WTC11 (cell line): ENCODE measurements at regions not wholly inside any gene's neighbourhood (a gene's known extent, or its start where the extent isn't known, plus 50 kb on each side); places are given as distances from the start of the nearest gene placed in this dataset.

Experiments
- ATAC-seq: fragments of 200-7000 bp; cut with Tn5 transposase; 2 replicates; pipeline ENCODE4 v1.10.0; 2021; ENCODE audit warnings: mild to moderate bottlenecking, moderate library complexity
- CTCF ChIA-PET: fragments of 300-600 bp; sonication (Branson Sonifier 250); formaldehyde crosslinking; loops from one replicate; lab custom pipeline; 2021; ENCODE audit warnings: antibody characterized with exemption; lab: Charles Lee
- POLR2A ChIA-PET: fragments of 350-600 bp; sonication (Branson Sonifier 250); formaldehyde crosslinking; loops from one replicate; lab custom pipeline; 2021; ENCODE audit warnings: antibody characterized with exemption; lab: Charles Lee
- DNase-seq: peaks from one replicate; pipeline ENCODE4 v3.0.0; 2021; ENCODE audit warnings: low spot score
- H3K27ac Mint-ChIP-seq: 2 replicates; pipeline ENCODE4 v1.8.0; 2021; ENCODE audit warnings: mixed read lengths
- H3K27me3 Mint-ChIP-seq: 2 replicates; pipeline ENCODE4 v1.8.0; 2021; ENCODE audit warnings: low read depth, mild to moderate bottlenecking, moderate library complexity, mixed read lengths
- H3K36me3 Mint-ChIP-seq: 2 replicates; pipeline ENCODE4 v1.8.0; 2021; ENCODE audit warnings: mixed read lengths
- H3K4me1 Mint-ChIP-seq: 2 replicates; pipeline ENCODE4 v1.8.0; 2022; ENCODE audit warnings: mixed read lengths
- H3K4me3 Mint-ChIP-seq: 2 replicates; pipeline ENCODE4 v1.8.0; 2021; ENCODE audit warnings: mild to moderate bottlenecking, moderate library complexity, mixed read lengths
- H3K9me3 Mint-ChIP-seq: 2 replicates; pipeline ENCODE4 v1.8.0; 2021; ENCODE audit warnings: mixed read lengths
- CDX4 ChIP-seq: fragments of 250-450 bp; sonication (Bioruptor Pico); IDR thresholded peaks from 2 replicates; pipeline ENCODE4 v1.9.0; 2021; ENCODE audit warnings: moderate library complexity, mild to moderate bottlenecking, inconsistent platforms, borderline replicate concordance
- FOXJ3 ChIP-seq: sonication (generic); formaldehyde crosslinking; IDR thresholded peaks from 2 replicates; pipeline ENCODE4 v1.9.0; 2021; ENCODE audit warnings: missing genetic modification reagents, mild to moderate bottlenecking, borderline replicate concordance
- FOXK1 ChIP-seq: sonication (generic); formaldehyde crosslinking; IDR thresholded peaks from 2 replicates; pipeline ENCODE4 v1.8.0; 2022; ENCODE audit warnings: mild to moderate bottlenecking, moderate library complexity, missing genetic modification reagents
- GRHL2 ChIP-seq: fragments of 250-450 bp; sonication (Bioruptor Pico); IDR thresholded peaks from 2 replicates; pipeline ENCODE4 v1.8.0; 2022; ENCODE audit warnings: mild to moderate bottlenecking, moderate library complexity; ENCODE audit not compliant: insufficient replicate concordance, severe bottlenecking
- HMGA2 ChIP-seq: fragments of 250-450 bp; sonication (Bioruptor Pico); IDR thresholded peaks from 2 replicates; pipeline ENCODE4 v1.4.0; 2021; ENCODE audit warnings: mild to moderate bottlenecking, moderate library complexity
- IRF2 ChIP-seq: sonication (generic); formaldehyde crosslinking; IDR thresholded peaks from 2 replicates; pipeline ENCODE4 v1.8.0; 2022; ENCODE audit warnings: low read depth, missing genetic modification reagents, borderline replicate concordance
- JUN ChIP-seq: sonication (generic); formaldehyde crosslinking; IDR thresholded peaks from 2 replicates; pipeline ENCODE4 v1.8.0; 2023; ENCODE audit warnings: mild to moderate bottlenecking, missing genetic modification reagents
- MXD4 ChIP-seq: fragments of 250-450 bp; sonication (Bioruptor Pico); IDR thresholded peaks from 2 replicates; pipeline ENCODE4 v1.8.0; 2021; ENCODE audit warnings: mild to moderate bottlenecking, moderate library complexity, borderline replicate concordance
- NR3C1 ChIP-seq: sonication (generic); formaldehyde crosslinking; conservative IDR thresholded peaks from 2 replicates; pipeline ENCODE4 v1.8.1; 2023; ENCODE audit warnings: low read depth, mild to moderate bottlenecking, missing genetic modification reagents
- OVOL2 ChIP-seq: fragments of 250-450 bp; sonication (Bioruptor Pico); IDR thresholded peaks from 2 replicates; pipeline ENCODE4 v1.9.0; 2021; ENCODE audit warnings: mild to moderate bottlenecking, borderline replicate concordance
- ZBTB21 ChIP-seq: sonication (generic); formaldehyde crosslinking; IDR thresholded peaks from 2 replicates; pipeline ENCODE4 v1.8.1; 2023; ENCODE audit warnings: mild to moderate bottlenecking, missing genetic modification reagents, borderline replicate concordance
- ZNF671 ChIP-seq: fragments of 250-450 bp; sonication (Bioruptor Pico); IDR thresholded peaks from 2 replicates; pipeline ENCODE4 v1.8.0; 2021; ENCODE audit warnings: mild to moderate bottlenecking
- TF ChIP-seq, protein P1 (sequence below): fragments of 250-450 bp; sonication (Bioruptor Pico); IDR thresholded peaks from 2 replicates; pipeline ENCODE4 v1.9.0; 2021; ENCODE audit warnings: mild to moderate bottlenecking
- TF ChIP-seq, protein P2 (sequence below): fragments of 200-600 bp; IDR thresholded peaks from 2 replicates; pipeline ENCODE4 v1.8.0; 2022; ENCODE audit warnings: antibody characterized with exemption
- TF ChIP-seq, protein P3 (sequence below): sonication (generic); formaldehyde crosslinking; IDR thresholded peaks from 2 replicates; pipeline ENCODE4 v1.8.1; 2023; ENCODE audit warnings: mild to moderate bottlenecking, missing genetic modification reagents
- TF ChIP-seq, protein P4 (sequence below): fragments of 250-450 bp; sonication (Bioruptor Pico); IDR thresholded peaks from 2 replicates; pipeline ENCODE4 v1.9.0; 2021; ENCODE audit warnings: mild to moderate bottlenecking, borderline replicate concordance
- TF ChIP-seq, protein P5 (sequence below): fragments of 250-450 bp; sonication (Bioruptor Pico); IDR thresholded peaks from 2 replicates; pipeline ENCODE4 v1.9.0; 2021; ENCODE audit warnings: mild to moderate bottlenecking

DNA sequence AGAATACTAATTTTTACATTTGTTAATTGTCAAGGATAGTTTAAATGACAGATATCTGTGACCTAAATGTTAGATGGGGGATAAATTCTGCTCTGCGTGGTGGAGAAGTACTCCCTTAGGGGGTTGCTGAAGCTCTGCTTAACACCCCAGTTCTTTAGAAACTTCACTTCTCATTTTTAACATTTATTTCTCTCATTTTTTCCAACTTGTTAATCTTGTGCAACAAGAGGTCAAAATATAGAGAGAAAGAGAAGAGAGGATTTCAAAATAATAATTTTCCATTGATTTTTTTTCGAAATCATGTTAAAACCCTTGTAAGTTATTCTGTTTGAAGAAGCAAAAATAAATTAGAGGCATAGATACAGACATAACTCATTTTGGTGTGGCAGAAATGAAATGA, 61.3 kb upstream of the SLC8A1 start (continued):
- TF ChIP-seq, protein P1, sequence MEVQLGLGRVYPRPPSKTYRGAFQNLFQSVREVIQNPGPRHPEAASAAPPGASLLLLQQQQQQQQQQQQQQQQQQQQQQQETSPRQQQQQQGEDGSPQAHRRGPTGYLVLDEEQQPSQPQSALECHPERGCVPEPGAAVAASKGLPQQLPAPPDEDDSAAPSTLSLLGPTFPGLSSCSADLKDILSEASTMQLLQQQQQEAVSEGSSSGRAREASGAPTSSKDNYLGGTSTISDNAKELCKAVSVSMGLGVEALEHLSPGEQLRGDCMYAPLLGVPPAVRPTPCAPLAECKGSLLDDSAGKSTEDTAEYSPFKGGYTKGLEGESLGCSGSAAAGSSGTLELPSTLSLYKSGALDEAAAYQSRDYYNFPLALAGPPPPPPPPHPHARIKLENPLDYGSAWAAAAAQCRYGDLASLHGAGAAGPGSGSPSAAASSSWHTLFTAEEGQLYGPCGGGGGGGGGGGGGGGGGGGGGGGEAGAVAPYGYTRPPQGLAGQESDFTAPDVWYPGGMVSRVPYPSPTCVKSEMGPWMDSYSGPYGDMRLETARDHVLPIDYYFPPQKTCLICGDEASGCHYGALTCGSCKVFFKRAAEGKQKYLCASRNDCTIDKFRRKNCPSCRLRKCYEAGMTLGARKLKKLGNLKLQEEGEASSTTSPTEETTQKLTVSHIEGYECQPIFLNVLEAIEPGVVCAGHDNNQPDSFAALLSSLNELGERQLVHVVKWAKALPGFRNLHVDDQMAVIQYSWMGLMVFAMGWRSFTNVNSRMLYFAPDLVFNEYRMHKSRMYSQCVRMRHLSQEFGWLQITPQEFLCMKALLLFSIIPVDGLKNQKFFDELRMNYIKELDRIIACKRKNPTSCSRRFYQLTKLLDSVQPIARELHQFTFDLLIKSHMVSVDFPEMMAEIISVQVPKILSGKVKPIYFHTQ: no peak

GRCh38 chr2:40516604-40517003, 64.7 kb upstream of the SLC8A1 start:
- Mint-ChIP-seq H3K27me3 (no peaks in the 10 kb centered on the region), H3K4me3 (no peak overlapping the region), H3K27ac (no peak overlapping the region), H3K4me1 (peaks cover 8% of the 10 kb centered on the region), H3K9me3 (no peaks in the 10 kb centered on the region)
- DNase-seq (no peak), ATAC-seq (no peak)
- CTCF ChIA-PET: no interaction called here
- TF ChIP-seq ZNF671 (CRISPR knock-in tag) (no peak), ZBTB21 (CRISPR knock-in tag) (no peak), OVOL2 (CRISPR knock-in tag) (no peak), NR3C1 (CRISPR knock-in tag) (no peak), CDX4 (CRISPR knock-in tag) (no peak), JUN (CRISPR knock-in tag) (no peak), FOXJ3 (CRISPR knock-in tag) (no peak), HMGA2 (CRISPR knock-in tag) (no peak), IRF2 (CRISPR knock-in tag) (no peak), FOXK1 (no peak), MXD4 (CRISPR knock-in tag) (no peak), GRHL2 (CRISPR knock-in tag) (no peak)
- TF ChIP-seq, protein P2, sequence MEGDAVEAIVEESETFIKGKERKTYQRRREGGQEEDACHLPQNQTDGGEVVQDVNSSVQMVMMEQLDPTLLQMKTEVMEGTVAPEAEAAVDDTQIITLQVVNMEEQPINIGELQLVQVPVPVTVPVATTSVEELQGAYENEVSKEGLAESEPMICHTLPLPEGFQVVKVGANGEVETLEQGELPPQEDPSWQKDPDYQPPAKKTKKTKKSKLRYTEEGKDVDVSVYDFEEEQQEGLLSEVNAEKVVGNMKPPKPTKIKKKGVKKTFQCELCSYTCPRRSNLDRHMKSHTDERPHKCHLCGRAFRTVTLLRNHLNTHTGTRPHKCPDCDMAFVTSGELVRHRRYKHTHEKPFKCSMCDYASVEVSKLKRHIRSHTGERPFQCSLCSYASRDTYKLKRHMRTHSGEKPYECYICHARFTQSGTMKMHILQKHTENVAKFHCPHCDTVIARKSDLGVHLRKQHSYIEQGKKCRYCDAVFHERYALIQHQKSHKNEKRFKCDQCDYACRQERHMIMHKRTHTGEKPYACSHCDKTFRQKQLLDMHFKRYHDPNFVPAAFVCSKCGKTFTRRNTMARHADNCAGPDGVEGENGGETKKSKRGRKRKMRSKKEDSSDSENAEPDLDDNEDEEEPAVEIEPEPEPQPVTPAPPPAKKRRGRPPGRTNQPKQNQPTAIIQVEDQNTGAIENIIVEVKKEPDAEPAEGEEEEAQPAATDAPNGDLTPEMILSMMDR: no peak
- TF ChIP-seq, protein P3, sequence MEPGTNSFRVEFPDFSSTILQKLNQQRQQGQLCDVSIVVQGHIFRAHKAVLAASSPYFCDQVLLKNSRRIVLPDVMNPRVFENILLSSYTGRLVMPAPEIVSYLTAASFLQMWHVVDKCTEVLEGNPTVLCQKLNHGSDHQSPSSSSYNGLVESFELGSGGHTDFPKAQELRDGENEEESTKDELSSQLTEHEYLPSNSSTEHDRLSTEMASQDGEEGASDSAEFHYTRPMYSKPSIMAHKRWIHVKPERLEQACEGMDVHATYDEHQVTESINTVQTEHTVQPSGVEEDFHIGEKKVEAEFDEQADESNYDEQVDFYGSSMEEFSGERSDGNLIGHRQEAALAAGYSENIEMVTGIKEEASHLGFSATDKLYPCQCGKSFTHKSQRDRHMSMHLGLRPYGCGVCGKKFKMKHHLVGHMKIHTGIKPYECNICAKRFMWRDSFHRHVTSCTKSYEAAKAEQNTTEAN (CRISPR knock-in tag): no peak
- TF ChIP-seq, protein P4, sequence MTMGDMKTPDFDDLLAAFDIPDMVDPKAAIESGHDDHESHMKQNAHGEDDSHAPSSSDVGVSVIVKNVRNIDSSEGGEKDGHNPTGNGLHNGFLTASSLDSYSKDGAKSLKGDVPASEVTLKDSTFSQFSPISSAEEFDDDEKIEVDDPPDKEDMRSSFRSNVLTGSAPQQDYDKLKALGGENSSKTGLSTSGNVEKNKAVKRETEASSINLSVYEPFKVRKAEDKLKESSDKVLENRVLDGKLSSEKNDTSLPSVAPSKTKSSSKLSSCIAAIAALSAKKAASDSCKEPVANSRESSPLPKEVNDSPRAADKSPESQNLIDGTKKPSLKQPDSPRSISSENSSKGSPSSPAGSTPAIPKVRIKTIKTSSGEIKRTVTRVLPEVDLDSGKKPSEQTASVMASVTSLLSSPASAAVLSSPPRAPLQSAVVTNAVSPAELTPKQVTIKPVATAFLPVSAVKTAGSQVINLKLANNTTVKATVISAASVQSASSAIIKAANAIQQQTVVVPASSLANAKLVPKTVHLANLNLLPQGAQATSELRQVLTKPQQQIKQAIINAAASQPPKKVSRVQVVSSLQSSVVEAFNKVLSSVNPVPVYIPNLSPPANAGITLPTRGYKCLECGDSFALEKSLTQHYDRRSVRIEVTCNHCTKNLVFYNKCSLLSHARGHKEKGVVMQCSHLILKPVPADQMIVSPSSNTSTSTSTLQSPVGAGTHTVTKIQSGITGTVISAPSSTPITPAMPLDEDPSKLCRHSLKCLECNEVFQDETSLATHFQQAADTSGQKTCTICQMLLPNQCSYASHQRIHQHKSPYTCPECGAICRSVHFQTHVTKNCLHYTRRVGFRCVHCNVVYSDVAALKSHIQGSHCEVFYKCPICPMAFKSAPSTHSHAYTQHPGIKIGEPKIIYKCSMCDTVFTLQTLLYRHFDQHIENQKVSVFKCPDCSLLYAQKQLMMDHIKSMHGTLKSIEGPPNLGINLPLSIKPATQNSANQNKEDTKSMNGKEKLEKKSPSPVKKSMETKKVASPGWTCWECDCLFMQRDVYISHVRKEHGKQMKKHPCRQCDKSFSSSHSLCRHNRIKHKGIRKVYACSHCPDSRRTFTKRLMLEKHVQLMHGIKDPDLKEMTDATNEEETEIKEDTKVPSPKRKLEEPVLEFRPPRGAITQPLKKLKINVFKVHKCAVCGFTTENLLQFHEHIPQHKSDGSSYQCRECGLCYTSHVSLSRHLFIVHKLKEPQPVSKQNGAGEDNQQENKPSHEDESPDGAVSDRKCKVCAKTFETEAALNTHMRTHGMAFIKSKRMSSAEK (CRISPR knock-in tag): no peak
- TF ChIP-seq, protein P5, sequence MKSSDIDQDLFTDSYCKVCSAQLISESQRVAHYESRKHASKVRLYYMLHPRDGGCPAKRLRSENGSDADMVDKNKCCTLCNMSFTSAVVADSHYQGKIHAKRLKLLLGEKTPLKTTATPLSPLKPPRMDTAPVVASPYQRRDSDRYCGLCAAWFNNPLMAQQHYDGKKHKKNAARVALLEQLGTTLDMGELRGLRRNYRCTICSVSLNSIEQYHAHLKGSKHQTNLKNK: no peak
- TF ChIP-seq, all 79 proteins: peak for 0
- no peaks in the 10 kb centered on the region for H3K36me3 Mint-ChIP-seq
- POLR2A ChIA-PET: no interaction called here
